ENCODE measurements at regions not wholly inside any gene's neighbourhood (a gene's known extent, or its start where the extent isn't known, plus 50 kb on each side); places are given as distances from the start of the nearest gene placed in this dataset.

DNA sequence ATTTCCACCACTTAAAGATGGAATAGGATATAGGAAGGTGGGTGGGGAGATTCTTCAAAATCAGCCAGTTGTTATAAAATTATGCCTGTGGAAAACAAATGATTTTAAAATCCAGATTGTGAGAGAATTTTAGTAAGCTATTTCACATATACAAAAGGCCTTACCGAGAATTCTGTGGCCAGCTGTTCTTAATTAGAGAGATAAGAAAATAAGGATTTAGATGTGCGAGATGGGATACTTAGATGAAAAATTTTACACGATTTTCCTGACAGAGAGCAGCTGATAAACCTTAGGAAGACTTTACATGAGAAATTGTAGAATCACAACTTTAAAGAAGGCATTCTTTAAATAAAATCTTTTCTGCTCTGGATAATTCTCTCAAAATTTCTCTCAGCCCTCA, 94.5 kb upstream of the IQCM start:
- Histone ChIP-seq H3K9ac (ENCODE audit: control insufficient read depth, insufficient read depth, low read length) (no peak overlapping the region), H2AFZ (ENCODE audit: control insufficient read depth, low read depth, low read length) (no peak overlapping the region), H3K36me3 (ENCODE audit: control insufficient read depth in 2 of 2, insufficient read depth in 2 of 2, low read length in 1 of 2) (no peaks in the 10 kb centered on the region), H3K27me3 (replicated peaks in 1 of 2; ENCODE audit: control insufficient read depth in 2 of 2, insufficient read depth in 2 of 2, low read length in 1 of 2) (no peaks in the 10 kb centered on the region), H3K4me3 (no peak overlapping the region), H3K9me3 (replicated peaks; ENCODE audit: control insufficient read depth, insufficient read depth, low read length) (no peaks in the 10 kb centered on the region), H3K27ac (ENCODE audit: control insufficient read depth, insufficient read depth) (no peak overlapping the region), H3K4me2 (ENCODE audit: control insufficient read depth, insufficient read depth) (no peak overlapping the region), H3K79me2 (ENCODE audit: control insufficient read depth, insufficient read depth, low read length) (no peaks in the 10 kb centered on the region), H3K4me1 (ENCODE audit: control insufficient read depth, insufficient read depth, low read length) (no peaks in the 10 kb centered on the region), H4K20me1 (ENCODE audit: control insufficient read depth, insufficient read depth) (no peaks in the 10 kb centered on the region)
- TF ChIP-seq SREBF1 (IDR thresholded peaks at IDR 0.05; ENCODE audit: low read length) (no peak), MYB (IDR thresholded peaks at IDR 0.05; ENCODE audit: borderline replicate concordance, low read depth, low read length) (no peak), SMAD1 (IDR thresholded peaks at IDR 0.05; ENCODE audit: low read depth, partially characterized antibody) (no peak), BMI1 (IDR thresholded peaks at IDR 0.05; ENCODE audit: borderline replicate concordance) (no peak), ZNF384 (IDR thresholded peaks at IDR 0.05; ENCODE audit: borderline replicate concordance, low read depth, low read length) (no peak), CBX5 (IDR thresholded peaks at IDR 0.05; ENCODE audit: low read depth) (no peak), RUNX3 (IDR thresholded peaks at IDR 0.05; ENCODE audit: low read length) (no peak), POLR2AphosphoS2 (IDR thresholded peaks at IDR 0.05; ENCODE audit: low read depth, low read length) (no peak), NRF1 (conservative IDR thresholded peaks at IDR 0.05; ENCODE audit: low read depth, low read length) (no peak), TCF3 (IDR thresholded peaks at IDR 0.05; ENCODE audit: borderline replicate concordance, insufficient read depth, low read depth, low read length) (no peak), PAX5 (IDR thresholded peaks at IDR 0.05; ENCODE audit: borderline replicate concordance, low read depth, low read length) (no peak)
- TF ChIP-seq, protein P1, sequence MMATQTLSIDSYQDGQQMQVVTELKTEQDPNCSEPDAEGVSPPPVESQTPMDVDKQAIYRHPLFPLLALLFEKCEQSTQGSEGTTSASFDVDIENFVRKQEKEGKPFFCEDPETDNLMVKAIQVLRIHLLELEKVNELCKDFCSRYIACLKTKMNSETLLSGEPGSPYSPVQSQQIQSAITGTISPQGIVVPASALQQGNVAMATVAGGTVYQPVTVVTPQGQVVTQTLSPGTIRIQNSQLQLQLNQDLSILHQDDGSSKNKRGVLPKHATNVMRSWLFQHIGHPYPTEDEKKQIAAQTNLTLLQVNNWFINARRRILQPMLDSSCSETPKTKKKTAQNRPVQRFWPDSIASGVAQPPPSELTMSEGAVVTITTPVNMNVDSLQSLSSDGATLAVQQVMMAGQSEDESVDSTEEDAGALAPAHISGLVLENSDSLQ (IDR thresholded peaks at IDR 0.05): no peak
- TF ChIP-seq, protein P2, sequence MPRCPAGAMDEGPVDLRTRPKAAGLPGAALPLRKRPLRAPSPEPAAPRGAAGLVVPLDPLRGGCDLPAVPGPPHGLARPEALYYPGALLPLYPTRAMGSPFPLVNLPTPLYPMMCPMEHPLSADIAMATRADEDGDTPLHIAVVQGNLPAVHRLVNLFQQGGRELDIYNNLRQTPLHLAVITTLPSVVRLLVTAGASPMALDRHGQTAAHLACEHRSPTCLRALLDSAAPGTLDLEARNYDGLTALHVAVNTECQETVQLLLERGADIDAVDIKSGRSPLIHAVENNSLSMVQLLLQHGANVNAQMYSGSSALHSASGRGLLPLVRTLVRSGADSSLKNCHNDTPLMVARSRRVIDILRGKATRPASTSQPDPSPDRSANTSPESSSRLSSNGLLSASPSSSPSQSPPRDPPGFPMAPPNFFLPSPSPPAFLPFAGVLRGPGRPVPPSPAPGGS (IDR thresholded peaks at IDR 0.05; ENCODE audit: borderline replicate concordance, insufficient read depth, low read depth, low read length, poor library complexity, severe bottlenecking): no peak
- SMC1A ChIA-PET (ENCODE audit: uncharacterized antibody, unreplicated experiment): interaction anchor here (1.2 kb wide), 1 partner anchor 13 kb away, joined by 3 read pairs; no protein-coding TSS in a partner anchor
- no peak for DNase-seq (ENCODE audit: low read depth, low spot score)
- in situ Hi-C loops (cut with MboI): no loop called here
- WGBS (ENCODE audit: insufficient coverage, insufficient replicate concordance, low lambda C conversion rate, missing lambda C conversion rate): 10% methylated on average over 3 of the region's 3 CpGs
- POLR2A ChIA-PET: no interaction called here
- RAD21 ChIA-PET (ENCODE audit: unreplicated experiment): no interaction called here
- intact Hi-C loops (cut with micrococcal nuclease; ENCODE audit: unreplicated experiment): loop anchor here (5.0 kb wide), 1 partner anchor 633 kb away; no protein-coding TSS in a partner anchor
- no TSS peak for BruUV-seq (replicated peaks)
- no peak for ATAC-seq
- FAIRE-seq: no peak
- CTCF ChIA-PET: no interaction called here

Measured in GM12878 (cell line).